NOMO-1 treated with DMSO at 0.1 percent for 48 hours (cell line): ENCODE measurements at regions not wholly inside any gene's neighbourhood (a gene's known extent, or its start where the extent isn't known, plus 50 kb on each side); places are given as distances from the start of the nearest gene placed in this dataset.

Source experiments
- DNase-seq: peaks from one replicate; lab custom pipeline; 2025; ENCODE audit not compliant: unreplicated experiment; lab: John Stamatoyannopoulos, UW

- DNase-seq, result no peak
Measured at GRCh38 chr2:147559070-147559725, 285.6 kb upstream of the ACVR2A start.

DNA sequence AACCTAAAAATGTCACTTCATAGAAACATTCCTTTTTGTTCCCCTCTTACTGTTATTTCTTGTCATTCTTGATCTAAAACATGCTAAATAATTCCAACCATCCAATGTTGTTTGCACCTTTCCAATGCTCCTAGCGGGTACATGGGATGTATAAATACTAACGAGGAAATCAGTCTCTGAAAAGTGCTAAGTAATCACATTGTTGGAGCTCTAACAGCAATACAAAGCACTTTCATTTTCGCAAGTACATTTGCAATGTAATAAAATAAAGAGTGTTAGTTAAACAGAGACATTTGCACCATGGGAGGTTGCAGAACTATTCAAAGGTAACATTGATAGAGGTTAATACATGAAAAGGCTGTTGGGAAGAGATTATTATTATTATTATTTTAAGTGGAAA lies 286.2 kb upstream of the ACVR2A start:
- no peak for DNase-seq

DNA sequence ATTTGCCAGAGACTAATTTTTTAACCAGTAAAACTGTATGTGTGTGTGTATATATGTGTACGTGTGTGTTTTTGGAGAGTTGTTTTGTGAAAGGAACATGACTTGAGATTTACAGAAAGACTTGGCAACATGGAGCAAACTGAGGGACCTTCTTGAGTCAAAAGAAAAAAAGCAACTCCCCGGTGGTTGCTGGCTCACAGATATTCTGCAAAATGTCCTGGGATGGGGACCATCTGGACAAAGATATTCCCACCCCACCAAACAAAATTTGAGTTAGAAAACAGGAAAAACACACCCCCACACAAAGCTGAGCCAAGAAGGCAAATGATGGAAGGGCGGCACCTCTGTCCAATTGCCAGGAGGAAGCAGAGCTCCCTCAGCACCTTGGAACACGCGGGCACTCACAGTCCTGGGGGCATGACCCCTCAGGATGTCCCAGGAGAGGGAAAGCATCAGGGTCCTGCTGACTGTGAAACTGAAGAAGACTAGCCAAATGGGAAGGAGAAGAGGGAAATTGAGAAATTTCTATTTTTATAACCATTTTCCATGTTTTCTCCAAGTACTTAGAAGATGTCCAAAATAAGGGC lies 290.2 kb upstream of the ACVR2A start:
- no peak for DNase-seq

DNA sequence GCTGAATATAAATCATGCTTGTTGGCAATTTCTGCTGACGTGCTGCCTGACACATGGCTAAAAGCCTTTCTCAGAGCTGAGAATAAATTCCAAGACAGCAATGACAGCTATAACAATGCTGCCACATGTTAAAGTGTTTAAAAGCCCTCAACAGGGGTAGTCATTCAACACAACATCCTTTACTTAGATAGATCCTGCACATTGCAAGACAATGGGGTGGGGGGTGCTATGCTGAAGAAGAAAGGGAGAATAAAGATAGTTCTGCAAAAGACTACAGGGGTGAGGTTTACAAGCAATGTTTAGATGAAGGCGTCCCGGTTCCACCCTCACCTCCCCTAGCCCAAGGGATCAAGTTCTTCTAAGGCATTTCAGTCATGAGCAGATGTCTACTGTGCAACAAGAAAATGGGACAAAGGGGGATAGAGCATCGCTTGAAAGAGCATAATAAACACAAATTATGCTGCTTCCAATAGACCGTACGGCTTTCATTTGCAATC lies 291.0 kb upstream of the ACVR2A start:
- no peak for DNase-seq

GRCh38 chr2:147550995-147551731 lies 293.7 kb upstream of the ACVR2A start:
- DNase-seq, result no peak

DNA sequence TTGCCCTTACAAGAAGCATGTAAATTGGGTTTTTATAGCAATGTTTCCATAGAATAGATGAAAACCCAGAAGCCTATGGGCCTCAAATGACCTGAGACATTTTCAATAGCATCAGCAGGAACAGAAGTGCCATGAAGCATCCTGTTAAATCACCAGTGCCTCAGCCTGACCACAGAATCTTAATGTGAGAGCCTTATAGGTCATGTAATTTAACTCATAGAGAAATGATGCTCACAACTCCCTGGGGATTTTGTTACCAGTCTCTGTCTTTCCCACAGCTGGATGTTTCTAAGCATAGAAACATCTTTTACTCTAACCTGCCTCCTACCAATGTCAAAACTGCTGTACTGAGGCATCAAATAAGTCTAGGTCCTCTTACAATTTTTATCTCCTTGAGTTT lies 295.8 kb upstream of the ACVR2A start:
- DNase-seq, result no peak

- no peak for DNase-seq
Measured at GRCh38 chr2:147548451-147548850, 296.4 kb upstream of the ACVR2A start.

DNA sequence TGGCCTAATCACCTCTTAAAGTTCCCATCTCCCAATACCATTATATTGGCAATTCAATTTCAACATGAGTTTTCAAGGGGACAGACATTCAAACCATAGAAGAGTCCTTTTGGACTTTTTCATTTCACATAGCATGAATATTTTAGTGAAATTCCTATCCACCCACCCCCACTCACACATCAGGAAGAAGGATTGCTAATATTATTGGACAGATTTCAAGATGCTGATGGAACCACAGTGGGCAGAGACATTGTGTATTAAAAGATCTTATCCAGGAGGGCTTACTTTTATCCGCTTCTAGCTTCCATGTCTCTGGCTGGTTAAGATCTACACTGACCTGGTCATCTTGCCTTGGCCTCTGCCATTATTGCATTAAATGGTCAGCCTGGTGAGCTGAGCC lies 297.4 kb upstream of the ACVR2A start:
- no peak for DNase-seq

GRCh38 chr2:147546109-147546508 lies 298.7 kb upstream of the ACVR2A start:
- DNase-seq, result no peak

DNA sequence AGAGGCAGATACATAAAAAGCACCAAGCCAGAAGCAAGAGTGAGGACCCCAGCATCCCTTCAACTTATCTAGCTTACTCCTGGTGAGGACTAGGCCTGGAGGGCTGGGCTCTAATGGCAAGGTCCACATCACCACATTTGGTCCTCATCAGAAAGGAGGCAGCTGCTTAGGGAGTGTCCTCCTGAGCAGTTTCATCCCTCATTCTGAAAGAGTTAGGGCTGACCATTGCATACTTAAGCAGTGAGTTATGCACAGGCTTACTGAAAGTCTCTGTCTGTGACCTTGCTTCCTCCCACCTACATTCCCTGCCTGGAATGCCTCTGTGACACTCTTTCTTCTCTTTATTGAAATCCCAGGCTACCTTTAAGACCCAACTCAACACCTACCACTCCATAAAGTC lies 301.8 kb upstream of the ACVR2A start:
- DNase-seq, result no peak

DNA sequence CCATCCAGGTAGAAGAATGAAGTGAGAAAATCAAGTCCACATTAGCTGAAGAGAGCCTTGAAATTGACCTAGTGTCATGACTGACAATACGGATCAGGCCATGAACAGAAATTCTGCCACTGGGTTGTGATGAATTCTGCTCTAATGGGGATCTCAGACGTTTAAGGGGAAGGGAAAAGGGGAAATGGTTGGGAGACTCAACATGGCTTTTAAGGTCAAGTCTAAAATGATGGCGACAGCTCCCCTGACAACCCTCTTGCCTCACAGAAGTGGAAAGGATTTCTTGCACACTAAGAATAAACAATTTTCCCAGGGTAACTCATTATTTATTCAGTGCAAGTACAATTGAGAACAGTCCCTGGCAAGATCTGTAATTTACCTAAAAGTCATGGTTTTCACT lies 302.5 kb upstream of the ACVR2A start:
- no peak for DNase-seq

- DNase-seq, result no peak
Measured at GRCh38 chr2:147541314-147541713, 303.5 kb upstream of the ACVR2A start.

GRCh38 chr2:147538821-147539220 lies 306.0 kb upstream of the ACVR2A start:
- no peak for DNase-seq

- DNase-seq, result no peak
Measured at GRCh38 chr2:147538088-147538487, 306.7 kb upstream of the ACVR2A start.

DNA sequence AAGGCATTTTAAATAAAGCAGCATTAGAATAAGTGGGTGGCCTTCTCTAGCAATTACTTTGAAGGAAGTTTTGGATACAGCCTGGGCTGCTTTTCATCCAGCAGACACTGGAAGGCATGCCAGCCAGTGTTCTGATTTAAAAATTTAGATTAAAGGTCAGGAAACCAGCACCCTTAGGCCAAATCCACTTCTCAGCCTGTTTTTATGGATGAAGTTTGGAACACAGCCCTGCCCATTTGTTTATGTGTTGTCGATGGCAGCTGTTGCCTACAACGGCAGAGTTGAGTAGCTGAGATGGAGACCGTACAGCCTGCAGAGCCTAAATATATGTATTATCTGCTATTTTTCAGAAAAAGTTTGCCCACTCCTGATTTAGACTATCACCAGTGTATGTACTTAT lies 313.6 kb upstream of the ACVR2A start:
- DNase-seq, result no peak

DNA sequence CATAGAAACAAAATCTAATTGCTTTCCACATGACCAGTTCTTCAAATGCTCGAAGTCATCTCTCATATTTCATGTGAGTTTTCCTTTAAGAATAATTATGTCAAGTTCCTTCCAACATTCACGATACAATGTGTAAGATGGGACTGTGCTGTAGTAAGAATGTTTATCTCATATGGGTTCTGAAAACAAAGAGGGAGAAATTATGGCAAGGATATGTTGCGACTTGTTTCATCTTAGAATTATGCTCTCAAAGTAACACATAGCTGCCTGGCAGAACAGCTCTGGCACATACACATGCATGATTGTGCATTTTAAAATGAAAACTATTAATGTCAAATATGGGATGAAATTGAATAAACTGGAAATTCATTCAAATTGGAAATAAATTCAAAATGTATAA lies 314.8 kb upstream of the ACVR2A start:
- no peak for DNase-seq

- no peak for DNase-seq
Measured at GRCh38 chr2:147525819-147526489, 318.9 kb upstream of the ACVR2A start.

- no peak for DNase-seq
Measured at GRCh38 chr2:147524912-147525311, 319.9 kb upstream of the ACVR2A start.

GRCh38 chr2:147523415-147523814 lies 321.4 kb upstream of the ACVR2A start:
- no peak for DNase-seq

GRCh38 chr2:147521936-147522335 lies 322.9 kb upstream of the ACVR2A start:
- DNase-seq, result no peak

GRCh38 chr2:147520817-147521216 lies 324.0 kb upstream of the ACVR2A start:
- no peak for DNase-seq

DNA sequence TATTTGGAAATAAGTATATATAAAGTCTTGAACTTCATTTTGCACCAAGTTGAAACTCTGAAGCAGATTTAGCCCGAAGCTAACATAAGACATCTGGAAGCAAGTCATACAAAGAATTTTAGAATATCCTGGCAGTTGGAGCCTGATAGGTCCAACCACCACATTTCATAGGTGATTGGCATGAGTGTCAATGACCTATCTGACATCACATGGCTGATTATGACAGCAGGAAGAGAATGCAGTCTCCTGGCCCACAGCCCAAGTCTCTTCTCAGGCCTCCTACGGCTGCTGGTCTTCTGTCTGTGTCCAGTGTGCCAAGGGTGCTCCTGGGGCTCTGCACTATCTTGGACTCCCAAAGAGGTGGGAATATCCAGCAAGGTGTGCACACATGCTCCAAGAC lies 325.7 kb upstream of the ACVR2A start:
- no peak for DNase-seq
